Left lobe of liver (tissue), 2 donors: ENCODE measurements at regions not wholly inside any gene's neighbourhood (a gene's known extent, or its start where the extent isn't known, plus 50 kb on each side); places are given as distances from the start of the nearest gene placed in this dataset.
"Not testable (repeated sequence)": the region's sequence is repeated elsewhere in the genome, so short reads cannot be mapped to it uniquely, and the experiment has no call there.

ENCODE experiments used
- ATAC-seq: fragments of 200-7000 bp; cut with Tn5 transposase; one replicate; pipeline ENCODE4 v1.9.1; 2020; ENCODE audit warnings: mild to moderate bottlenecking, moderate library complexity
- DNase-seq: peaks from one replicate; pipeline ENCODE4 v3.0.0-alpha.2; 2020; ENCODE audit warnings: low spot score
- donor health status: DM: no; HTN: no; CAD: no; lungs with moderate emphysema.
- donor health status: DM: no; HTN: yes; CAD: no.

- ATAC-seq, result no peak
- no peak for DNase-seq
Observed at GRCh38 chr16:61024180-61024900, 1011.9 kb downstream of the CDH8 start.

- no peak for DNase-seq
- ATAC-seq, result no peak
Observed at GRCh38 chr16:61014869-61015268, 1021.4 kb downstream of the CDH8 start.

- no peak for DNase-seq
Observed at GRCh38 chr16:61007694-61008093, 1028.5 kb downstream of the CDH8 start.

GRCh38 chr16:61005952-61006351, 1030.3 kb downstream of the CDH8 start:
- no peak for DNase-seq
- ATAC-seq, result no peak

More at GRCh38 chr16:61007694-61008093, 1028.5 kb downstream of the CDH8 start:
- no peak for ATAC-seq

GRCh38 chr16:61002479-61003204, 1033.6 kb downstream of the CDH8 start:
- DNase-seq (no peak), ATAC-seq (no peak)

GRCh38 chr16:60991886-60992285, 1044.4 kb downstream of the CDH8 start:
- ATAC-seq (no peak), DNase-seq (no peak)

GRCh38 chr16:60989592-60989991, 1046.6 kb downstream of the CDH8 start:
- ATAC-seq (no peak), DNase-seq (no peak)

- ATAC-seq (no peak), DNase-seq (no peak)
Observed at GRCh38 chr16:60979119-60979518, 1057.1 kb downstream of the CDH8 start.

- ATAC-seq (no peak), DNase-seq (no peak)
Observed at GRCh38 chr16:60949800-60950199, 1086.4 kb downstream of the CDH8 start.

GRCh38 chr16:60945225-60945624, 1091.0 kb downstream of the CDH8 start:
- DNase-seq (no peak), ATAC-seq (no peak)

GRCh38 chr16:60936189-60936588, 1100.0 kb downstream of the CDH8 start:
- ATAC-seq, result not testable (repeated sequence)

GRCh38 chr16:60932600-60932999, 1103.6 kb downstream of the CDH8 start:
- ATAC-seq (no peak), DNase-seq (no peak)

More at GRCh38 chr16:60936189-60936588, 1100.0 kb downstream of the CDH8 start:
- DNase-seq, result not testable (repeated sequence)

- ATAC-seq, result no peak
- DNase-seq, result no peak
Observed at GRCh38 chr16:60930291-60930690, 1105.9 kb downstream of the CDH8 start.

GRCh38 chr16:60922920-60923319, 1113.3 kb downstream of the CDH8 start:
- ATAC-seq, result no peak
- DNase-seq, result no peak

GRCh38 chr16:60914334-60914733, 1121.9 kb downstream of the CDH8 start:
- DNase-seq, result no peak
- ATAC-seq, result no peak

GRCh38 chr16:60907645-60908044, 1128.6 kb downstream of the CDH8 start:
- ATAC-seq, result no peak

GRCh38 chr16:60905811-60906210, 1130.4 kb downstream of the CDH8 start:
- ATAC-seq, result no peak

More at GRCh38 chr16:60907645-60908044, 1128.6 kb downstream of the CDH8 start:
- no peak for DNase-seq

GRCh38 chr16:60902114-60902513, 1134.1 kb downstream of the CDH8 start:
- ATAC-seq (no peak), DNase-seq (no peak)

More at GRCh38 chr16:60905811-60906210, 1130.4 kb downstream of the CDH8 start:
- DNase-seq, result no peak

GRCh38 chr16:60882816-60883215, 1153.4 kb downstream of the CDH8 start:
- DNase-seq (no peak), ATAC-seq (no peak)

- DNase-seq (no peak), ATAC-seq (no peak)
Observed at GRCh38 chr16:60852635-60853034, 1183.6 kb downstream of the CDH8 start.

GRCh38 chr16:60821661-60822060, 1214.6 kb downstream of the CDH8 start:
- DNase-seq, result no peak
- no peak for ATAC-seq

- no peak for DNase-seq
- ATAC-seq, result no peak
Observed at GRCh38 chr16:60820361-60820760, 1215.9 kb downstream of the CDH8 start.
